ENCODE measurements at regions not wholly inside any gene's neighbourhood (a gene's known extent, or its start where the extent isn't known, plus 50 kb on each side); places are given as distances from the start of the nearest gene placed in this dataset.

GRCh38 chr3:76754247-76754646 is 285.7 kb upstream of the ROBO2 start:
- TF ChIP-seq POLR2A (IDR thresholded peaks at IDR 0.05) (no peak), CTCF (IDR thresholded peaks at IDR 0.05) (no peak), POLR2AphosphoS5 (IDR thresholded peaks at IDR 0.05) (no peak)
- H3K4me1 ChIP-seq = no peaks in the 10 kb centered on the region
- H3K36me3 ChIP-seq = no peaks in the 10 kb centered on the region
- H3K9me3 ChIP-seq = no peaks in the 10 kb centered on the region
- no peaks in the 10 kb centered on the region for H3K27me3 ChIP-seq
- no peak overlapping the region for H3K4me3 ChIP-seq
- intact Hi-C loops (cut with DNase I; ENCODE audit: low total_unique reads) = no loop called here
- DNase-seq (ENCODE audit: low spot score in 2 of 2) = no peak
- H3K27ac ChIP-seq = no peak overlapping the region

- Histone ChIP-seq H3K4me1 (no peaks in the 10 kb centered on the region), H3K9me3 (no peaks in the 10 kb centered on the region), H3K27me3 (no peaks in the 10 kb centered on the region), H3K27ac (no peak overlapping the region), H3K4me3 (no peak overlapping the region), H3K36me3 (no peaks in the 10 kb centered on the region)
- intact Hi-C loops (cut with DNase I; ENCODE audit: low total_unique reads) = no loop called here
- no peak for DNase-seq (ENCODE audit: low spot score in 2 of 2)
- TF ChIP-seq CTCF (IDR thresholded peaks at IDR 0.05) (no peak), POLR2A (IDR thresholded peaks at IDR 0.05) (no peak)
Observed at GRCh38 chr3:76756577-76756976, 283.3 kb upstream of the ROBO2 start.

GRCh38 chr3:76760336-76760735 is 279.6 kb upstream of the ROBO2 start:
- no peak for DNase-seq (ENCODE audit: low spot score in 2 of 2)
- no peak for TF ChIP-seq POLR2A (IDR thresholded peaks at IDR 0.05)
- TF ChIP-seq POLR2AphosphoS5 (IDR thresholded peaks at IDR 0.05) = no peak
- no peak for TF ChIP-seq CTCF (IDR thresholded peaks at IDR 0.05)
- no peaks in the 10 kb centered on the region for H3K27me3 ChIP-seq
- H3K4me3 ChIP-seq = no peak overlapping the region
- no peak overlapping the region for H3K27ac ChIP-seq
- H3K9me3 ChIP-seq = no peaks in the 10 kb centered on the region
- intact Hi-C loops (cut with DNase I; ENCODE audit: low total_unique reads) = no loop called here
- no peaks in the 10 kb centered on the region for H3K4me1 ChIP-seq
- no peaks in the 10 kb centered on the region for H3K36me3 ChIP-seq

GRCh38 chr3:76765511-76765910 is 274.4 kb upstream of the ROBO2 start:
- Histone ChIP-seq H3K27me3 (no peaks in the 10 kb centered on the region), H3K36me3 (no peaks in the 10 kb centered on the region), H3K27ac (no peak overlapping the region), H3K4me3 (no peak overlapping the region), H3K9me3 (no peaks in the 10 kb centered on the region), H3K4me1 (no peaks in the 10 kb centered on the region)
- intact Hi-C loops (cut with DNase I; ENCODE audit: low total_unique reads) = no loop called here
- no peak for TF ChIP-seq CTCF (IDR thresholded peaks at IDR 0.05)
- TF ChIP-seq POLR2AphosphoS5 (IDR thresholded peaks at IDR 0.05) = no peak
- TF ChIP-seq POLR2A (IDR thresholded peaks at IDR 0.05) = no peak
- no peak for DNase-seq (ENCODE audit: low spot score in 2 of 2)

- TF ChIP-seq POLR2A (IDR thresholded peaks at IDR 0.05) (no peak), POLR2AphosphoS5 (IDR thresholded peaks at IDR 0.05) (no peak), CTCF (IDR thresholded peaks at IDR 0.05) (no peak)
- intact Hi-C loops (cut with DNase I; ENCODE audit: low total_unique reads) = no loop called here
- H3K4me3 ChIP-seq = no peak overlapping the region
Observed at GRCh38 chr3:76768912-76769311, 271.0 kb upstream of the ROBO2 start.

More at GRCh38 chr3:76768912-76769311, 271.0 kb upstream of the ROBO2 start:
- Histone ChIP-seq H3K27ac (no peak overlapping the region), H3K36me3 (no peaks in the 10 kb centered on the region), H3K27me3 (no peaks in the 10 kb centered on the region), H3K9me3 (no peaks in the 10 kb centered on the region), H3K4me1 (no peaks in the 10 kb centered on the region)
- no peak for DNase-seq (ENCODE audit: low spot score in 2 of 2)

Measured in breast epithelium (tissue), 4 donors.